Gastrocnemius medialis (tissue), 4 donors: ENCODE measurements at regions not wholly inside any gene's neighbourhood (a gene's known extent, or its start where the extent isn't known, plus 50 kb on each side); places are given as distances from the start of the nearest gene placed in this dataset.

ENCODE experiments used
- POLR2A ChIP-seq, 2 donors: fragments of 450-650 bp; IDR thresholded peaks; one replicate each; pipeline ENCODE4 v1.6.1; 2017; ENCODE audit warnings: antibody characterized with exemption in 2 of 2, mild to moderate bottlenecking in 2 of 2, moderate library complexity in 2 of 2
- TF ChIP-seq, protein P1 (sequence below), 5 experiments: fragments of 450-650 bp in 3 of 5; fragments of 200-600 bp in 2 of 5; sonication (generic) in 2 of 5; IDR thresholded peaks in 4 of 5; conservative IDR thresholded peaks in 1 of 5; 1 replicate in 4 of 5; 2 replicates in 1 of 5; pipeline ENCODE4 v1.5.1; 2016 to 2019; ENCODE audit warnings: antibody characterized with exemption in 5 of 5, mild to moderate bottlenecking in 3 of 5, moderate library complexity in 3 of 5

DNA sequence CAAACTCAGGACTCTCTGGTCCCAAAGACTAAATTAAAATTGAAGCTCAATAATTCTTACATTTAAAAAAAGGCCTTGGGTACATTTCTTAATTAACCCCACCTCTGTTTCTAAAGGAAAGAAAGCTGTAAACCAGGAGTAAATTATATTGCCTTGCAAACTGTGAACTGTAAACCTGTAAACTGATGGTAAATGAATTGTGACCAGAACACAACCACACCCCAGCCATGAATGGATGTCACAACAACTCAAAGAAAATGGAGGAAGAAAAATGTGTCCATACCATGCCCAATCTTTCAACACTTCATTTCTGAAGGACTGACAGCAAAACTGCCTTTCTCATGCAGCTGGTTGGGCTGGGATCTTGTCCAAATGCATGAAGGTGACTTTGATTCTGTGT, 171.3 kb upstream of the C1orf87 start:
- TF ChIP-seq, protein P1, sequence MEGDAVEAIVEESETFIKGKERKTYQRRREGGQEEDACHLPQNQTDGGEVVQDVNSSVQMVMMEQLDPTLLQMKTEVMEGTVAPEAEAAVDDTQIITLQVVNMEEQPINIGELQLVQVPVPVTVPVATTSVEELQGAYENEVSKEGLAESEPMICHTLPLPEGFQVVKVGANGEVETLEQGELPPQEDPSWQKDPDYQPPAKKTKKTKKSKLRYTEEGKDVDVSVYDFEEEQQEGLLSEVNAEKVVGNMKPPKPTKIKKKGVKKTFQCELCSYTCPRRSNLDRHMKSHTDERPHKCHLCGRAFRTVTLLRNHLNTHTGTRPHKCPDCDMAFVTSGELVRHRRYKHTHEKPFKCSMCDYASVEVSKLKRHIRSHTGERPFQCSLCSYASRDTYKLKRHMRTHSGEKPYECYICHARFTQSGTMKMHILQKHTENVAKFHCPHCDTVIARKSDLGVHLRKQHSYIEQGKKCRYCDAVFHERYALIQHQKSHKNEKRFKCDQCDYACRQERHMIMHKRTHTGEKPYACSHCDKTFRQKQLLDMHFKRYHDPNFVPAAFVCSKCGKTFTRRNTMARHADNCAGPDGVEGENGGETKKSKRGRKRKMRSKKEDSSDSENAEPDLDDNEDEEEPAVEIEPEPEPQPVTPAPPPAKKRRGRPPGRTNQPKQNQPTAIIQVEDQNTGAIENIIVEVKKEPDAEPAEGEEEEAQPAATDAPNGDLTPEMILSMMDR (IDR thresholded peaks at IDR 0.05 in 4 of 5, conservative IDR thresholded peaks at IDR 0.05 in 1 of 5): no peak
- no peak for TF ChIP-seq POLR2A (IDR thresholded peaks at IDR 0.05)
